PC-9 (cell line): ENCODE measurements at regions not wholly inside any gene's neighbourhood (a gene's known extent, or its start where the extent isn't known, plus 50 kb on each side); places are given as distances from the start of the nearest gene placed in this dataset.

Experiments
- EZH2 ChIP-seq: fragments of 200-600 bp; sonication (generic); IDR thresholded peaks from 2 replicates; pipeline ENCODE4 v1.8.0; 2017; ENCODE audit warnings: antibody characterized with exemption, low read depth
- TF ChIP-seq, protein P1 (sequence below): fragments of 200-600 bp; sonication (generic); conservative IDR thresholded peaks from 2 replicates; pipeline ENCODE4 v1.6.1; 2017; ENCODE audit warnings: mixed run types, antibody characterized with exemption, mild to moderate bottlenecking, moderate library complexity

GRCh38 chr6:95948324-95948723 lies 67.5 kb upstream of the FUT9 start:
- TF ChIP-seq, protein P1, sequence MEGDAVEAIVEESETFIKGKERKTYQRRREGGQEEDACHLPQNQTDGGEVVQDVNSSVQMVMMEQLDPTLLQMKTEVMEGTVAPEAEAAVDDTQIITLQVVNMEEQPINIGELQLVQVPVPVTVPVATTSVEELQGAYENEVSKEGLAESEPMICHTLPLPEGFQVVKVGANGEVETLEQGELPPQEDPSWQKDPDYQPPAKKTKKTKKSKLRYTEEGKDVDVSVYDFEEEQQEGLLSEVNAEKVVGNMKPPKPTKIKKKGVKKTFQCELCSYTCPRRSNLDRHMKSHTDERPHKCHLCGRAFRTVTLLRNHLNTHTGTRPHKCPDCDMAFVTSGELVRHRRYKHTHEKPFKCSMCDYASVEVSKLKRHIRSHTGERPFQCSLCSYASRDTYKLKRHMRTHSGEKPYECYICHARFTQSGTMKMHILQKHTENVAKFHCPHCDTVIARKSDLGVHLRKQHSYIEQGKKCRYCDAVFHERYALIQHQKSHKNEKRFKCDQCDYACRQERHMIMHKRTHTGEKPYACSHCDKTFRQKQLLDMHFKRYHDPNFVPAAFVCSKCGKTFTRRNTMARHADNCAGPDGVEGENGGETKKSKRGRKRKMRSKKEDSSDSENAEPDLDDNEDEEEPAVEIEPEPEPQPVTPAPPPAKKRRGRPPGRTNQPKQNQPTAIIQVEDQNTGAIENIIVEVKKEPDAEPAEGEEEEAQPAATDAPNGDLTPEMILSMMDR = no peak
- TF ChIP-seq EZH2 = no peak
